ENCODE measurements at regions not wholly inside any gene's neighbourhood (a gene's known extent, or its start where the extent isn't known, plus 50 kb on each side); places are given as distances from the start of the nearest gene placed in this dataset.

DNA sequence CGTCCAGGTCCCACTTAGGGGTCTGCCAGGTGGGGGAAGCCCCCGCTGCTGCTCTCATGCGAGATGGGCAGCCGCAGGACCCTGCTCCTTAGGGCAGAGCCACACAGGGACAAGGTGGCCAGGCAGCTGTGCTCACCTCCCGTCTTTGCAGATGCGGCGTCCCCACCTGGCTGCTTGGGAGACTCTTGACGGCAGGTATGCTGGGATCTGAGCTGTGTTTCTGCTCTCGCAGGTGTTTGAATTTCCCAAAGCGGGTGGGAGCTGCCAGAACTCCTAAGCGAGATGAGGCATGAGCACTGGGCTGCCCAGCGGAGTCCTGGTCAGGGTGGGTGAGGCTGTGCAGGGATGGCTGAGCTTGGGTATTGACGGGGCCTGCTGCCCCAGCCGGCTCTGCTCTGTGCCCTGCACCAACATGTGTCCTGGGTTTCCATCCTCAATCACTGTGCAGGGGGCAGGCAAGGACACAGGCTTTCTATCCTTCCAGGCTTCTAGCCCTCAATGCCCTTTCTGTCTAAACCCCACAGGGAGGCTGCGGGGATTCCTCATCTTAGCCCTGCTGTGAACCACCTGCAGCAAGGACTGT lies 151.4 kb downstream of the ICE1 start:
- TF ChIP-seq, protein P1, sequence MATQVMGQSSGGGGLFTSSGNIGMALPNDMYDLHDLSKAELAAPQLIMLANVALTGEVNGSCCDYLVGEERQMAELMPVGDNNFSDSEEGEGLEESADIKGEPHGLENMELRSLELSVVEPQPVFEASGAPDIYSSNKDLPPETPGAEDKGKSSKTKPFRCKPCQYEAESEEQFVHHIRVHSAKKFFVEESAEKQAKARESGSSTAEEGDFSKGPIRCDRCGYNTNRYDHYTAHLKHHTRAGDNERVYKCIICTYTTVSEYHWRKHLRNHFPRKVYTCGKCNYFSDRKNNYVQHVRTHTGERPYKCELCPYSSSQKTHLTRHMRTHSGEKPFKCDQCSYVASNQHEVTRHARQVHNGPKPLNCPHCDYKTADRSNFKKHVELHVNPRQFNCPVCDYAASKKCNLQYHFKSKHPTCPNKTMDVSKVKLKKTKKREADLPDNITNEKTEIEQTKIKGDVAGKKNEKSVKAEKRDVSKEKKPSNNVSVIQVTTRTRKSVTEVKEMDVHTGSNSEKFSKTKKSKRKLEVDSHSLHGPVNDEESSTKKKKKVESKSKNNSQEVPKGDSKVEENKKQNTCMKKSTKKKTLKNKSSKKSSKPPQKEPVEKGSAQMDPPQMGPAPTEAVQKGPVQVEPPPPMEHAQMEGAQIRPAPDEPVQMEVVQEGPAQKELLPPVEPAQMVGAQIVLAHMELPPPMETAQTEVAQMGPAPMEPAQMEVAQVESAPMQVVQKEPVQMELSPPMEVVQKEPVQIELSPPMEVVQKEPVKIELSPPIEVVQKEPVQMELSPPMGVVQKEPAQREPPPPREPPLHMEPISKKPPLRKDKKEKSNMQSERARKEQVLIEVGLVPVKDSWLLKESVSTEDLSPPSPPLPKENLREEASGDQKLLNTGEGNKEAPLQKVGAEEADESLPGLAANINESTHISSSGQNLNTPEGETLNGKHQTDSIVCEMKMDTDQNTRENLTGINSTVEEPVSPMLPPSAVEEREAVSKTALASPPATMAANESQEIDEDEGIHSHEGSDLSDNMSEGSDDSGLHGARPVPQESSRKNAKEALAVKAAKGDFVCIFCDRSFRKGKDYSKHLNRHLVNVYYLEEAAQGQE (IDR thresholded peaks at IDR 0.05; ENCODE audit: low read depth): no peak
- TF ChIP-seq, protein P2, sequence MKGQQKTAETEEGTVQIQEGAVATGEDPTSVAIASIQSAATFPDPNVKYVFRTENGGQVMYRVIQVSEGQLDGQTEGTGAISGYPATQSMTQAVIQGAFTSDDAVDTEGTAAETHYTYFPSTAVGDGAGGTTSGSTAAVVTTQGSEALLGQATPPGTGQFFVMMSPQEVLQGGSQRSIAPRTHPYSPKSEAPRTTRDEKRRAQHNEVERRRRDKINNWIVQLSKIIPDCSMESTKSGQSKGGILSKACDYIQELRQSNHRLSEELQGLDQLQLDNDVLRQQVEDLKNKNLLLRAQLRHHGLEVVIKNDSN (IDR thresholded peaks at IDR 0.05): no peak
- TF ChIP-seq ZBTB7A (IDR thresholded peaks at IDR 0.05; ENCODE audit: low read depth): no peak
- TF ChIP-seq CEBPB (IDR thresholded peaks at IDR 0.05): no peak
- no peak for TF ChIP-seq CREB1 (IDR thresholded peaks at IDR 0.05; ENCODE audit: low read depth)

DNA sequence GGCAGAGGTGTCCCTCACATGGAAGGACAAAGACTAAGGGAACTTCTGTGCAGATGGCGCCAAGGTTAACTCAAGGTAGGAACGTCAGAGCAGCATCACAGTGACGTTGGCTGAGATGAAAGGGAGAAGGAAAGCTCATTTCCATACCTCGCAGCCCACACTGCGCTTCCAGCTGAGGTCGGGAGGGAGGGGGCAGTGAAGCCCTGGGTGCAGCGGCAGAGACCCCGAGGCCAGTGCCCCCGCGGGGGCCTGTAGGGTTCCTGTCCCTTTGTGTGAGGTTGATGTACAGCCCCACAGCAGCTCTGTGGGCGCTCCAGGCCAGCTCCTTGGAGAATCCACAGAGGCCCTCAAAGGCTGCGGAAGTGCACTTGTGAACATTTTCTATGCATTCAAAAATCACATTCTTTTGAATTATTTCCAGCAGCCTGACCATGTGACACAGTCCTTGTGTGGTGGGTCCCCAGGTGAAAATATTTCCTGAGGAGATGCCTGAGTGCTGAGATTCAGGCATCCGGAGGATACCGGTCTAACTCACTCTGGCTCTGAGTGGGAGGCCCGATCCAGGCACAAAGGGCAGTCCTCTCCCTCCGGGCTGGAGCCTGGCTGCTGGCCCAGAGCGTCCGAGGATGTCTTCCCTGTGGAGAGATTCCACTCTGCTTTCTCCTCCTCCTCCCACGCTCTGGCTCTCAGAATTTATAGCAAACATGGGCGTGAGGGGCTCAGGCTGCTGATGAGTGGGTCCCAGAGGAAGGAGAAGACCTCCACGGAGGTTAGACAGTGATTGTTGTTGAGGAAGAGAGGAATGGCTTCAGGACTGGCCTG lies 150.7 kb downstream of the ICE1 start:
- TF ChIP-seq FOXM1 (IDR thresholded peaks at IDR 0.05; ENCODE audit: borderline replicate concordance, low read depth): no peak
- no peak for TF ChIP-seq EP300 (IDR thresholded peaks at IDR 0.05; ENCODE audit: borderline replicate concordance)
- no peak for TF ChIP-seq TAF1 (IDR thresholded peaks at IDR 0.05; ENCODE audit: low read depth)
- TF ChIP-seq RAD21 (IDR thresholded peaks at IDR 0.05; ENCODE audit: low read depth): no peak
- TF ChIP-seq EGR1 (IDR thresholded peaks at IDR 0.05): no peak
- no peak for TF ChIP-seq CREB1 (IDR thresholded peaks at IDR 0.05; ENCODE audit: low read depth)
- TF ChIP-seq YY1 (IDR thresholded peaks at IDR 0.05; ENCODE audit: low read depth): no peak
- TF ChIP-seq TEAD4 (IDR thresholded peaks at IDR 0.05): no peak
- TF ChIP-seq, protein P1 (IDR thresholded peaks at IDR 0.05; ENCODE audit: low read depth): no peak
- TF ChIP-seq, protein P2 (IDR thresholded peaks at IDR 0.05): no peak
- TF ChIP-seq, protein P3, sequence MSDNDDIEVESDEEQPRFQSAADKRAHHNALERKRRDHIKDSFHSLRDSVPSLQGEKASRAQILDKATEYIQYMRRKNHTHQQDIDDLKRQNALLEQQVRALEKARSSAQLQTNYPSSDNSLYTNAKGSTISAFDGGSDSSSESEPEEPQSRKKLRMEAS (IDR thresholded peaks at IDR 0.05): no peak
- no peak for TF ChIP-seq TCF12 (IDR thresholded peaks at IDR 0.05; ENCODE audit: low read depth)
- TF ChIP-seq ZBTB7A (IDR thresholded peaks at IDR 0.05; ENCODE audit: low read depth): no peak
- no peak for TF ChIP-seq CEBPB (IDR thresholded peaks at IDR 0.05)
- no peak for TF ChIP-seq NFIC (IDR thresholded peaks at IDR 0.05)

DNA sequence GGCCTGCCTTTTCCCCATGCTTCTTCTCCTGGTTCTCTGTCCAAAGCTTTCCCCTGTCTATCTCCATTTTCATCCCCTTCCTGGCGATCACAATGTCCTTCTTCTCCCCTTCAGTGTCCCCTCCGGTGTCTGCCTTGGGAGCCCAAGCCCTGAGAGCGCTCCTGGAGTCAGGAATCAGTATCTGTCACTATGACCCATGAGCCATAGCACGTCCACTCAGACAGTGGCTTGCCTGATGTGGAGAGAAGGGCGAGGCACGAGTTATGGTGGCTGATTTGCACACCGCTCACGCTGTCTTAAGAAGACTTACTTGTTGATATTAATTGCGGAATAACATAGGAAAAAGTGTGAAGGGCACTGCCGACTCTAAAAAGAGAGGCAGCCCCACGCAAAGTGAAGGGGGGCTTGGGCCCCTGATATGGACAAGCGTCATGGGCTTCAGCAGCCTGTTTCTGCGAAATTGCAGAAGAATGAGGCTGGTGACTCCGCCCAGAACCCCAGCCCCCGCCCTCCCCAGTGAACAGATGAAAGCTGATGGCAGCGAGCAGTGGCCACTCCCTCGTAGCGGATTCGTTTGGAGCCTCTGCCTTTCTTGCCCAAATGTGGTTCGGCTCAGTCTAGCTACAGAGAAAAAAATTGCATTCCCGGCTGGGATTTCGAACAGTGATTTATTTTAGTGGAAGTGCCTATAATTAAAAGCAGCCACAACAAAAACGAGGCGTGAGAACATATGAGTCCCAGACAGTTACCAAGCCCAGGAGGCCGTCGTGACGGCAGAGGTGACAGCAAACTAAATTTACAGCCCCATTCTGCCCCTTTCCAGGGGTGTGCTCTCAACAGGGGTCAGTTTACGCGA lies 149.8 kb downstream of the ICE1 start:
- TF ChIP-seq, protein P1 (IDR thresholded peaks at IDR 0.05; ENCODE audit: low read depth): no peak
- no peak for TF ChIP-seq FOXM1 (IDR thresholded peaks at IDR 0.05; ENCODE audit: borderline replicate concordance, low read depth)

DNA sequence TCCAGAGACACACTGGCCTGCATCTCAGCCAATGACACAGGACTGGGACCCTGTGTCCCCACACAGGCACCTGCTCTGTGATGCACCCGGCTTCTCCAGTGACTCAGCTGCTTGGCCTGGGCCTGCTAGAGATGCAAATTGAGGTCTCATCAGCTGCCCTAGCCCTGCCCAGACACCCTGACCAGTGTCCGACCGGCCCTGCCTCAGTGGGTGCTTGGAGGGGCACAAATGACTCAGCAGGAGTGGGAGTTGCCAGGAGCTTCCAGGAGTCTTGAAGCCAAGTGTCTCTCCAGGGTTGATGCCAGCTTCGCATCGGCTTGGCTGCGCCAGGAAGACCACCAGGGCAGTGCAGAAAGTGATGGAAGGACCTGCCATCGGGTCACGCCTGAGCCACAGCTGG lies 148.2 kb downstream of the ICE1 start:
- TF ChIP-seq EGR1 (IDR thresholded peaks at IDR 0.05) (no peak), TEAD4 (IDR thresholded peaks at IDR 0.05) (no peak), TAF1 (IDR thresholded peaks at IDR 0.05; ENCODE audit: low read depth) (no peak), FOXM1 (IDR thresholded peaks at IDR 0.05; ENCODE audit: borderline replicate concordance, low read depth) (no peak), YY1 (IDR thresholded peaks at IDR 0.05; ENCODE audit: low read depth) (no peak), EP300 (IDR thresholded peaks at IDR 0.05; ENCODE audit: borderline replicate concordance) (no peak), NFIC (IDR thresholded peaks at IDR 0.05) (no peak), RAD21 (IDR thresholded peaks at IDR 0.05; ENCODE audit: low read depth) (no peak)
- TF ChIP-seq, protein P1 (IDR thresholded peaks at IDR 0.05; ENCODE audit: low read depth): no peak
- TF ChIP-seq, protein P2 (IDR thresholded peaks at IDR 0.05): no peak
